ENCODE measurements at regions not wholly inside any gene's neighbourhood (a gene's known extent, or its start where the extent isn't known, plus 50 kb on each side); places are given as distances from the start of the nearest gene placed in this dataset.

- H3K4me1 Mint-ChIP-seq (ENCODE audit: low read depth): peaks cover 15% of the 10 kb centered on the region
- DNase-seq (no peak), ATAC-seq (no peak)
- H3K4me3 Mint-ChIP-seq: no peak overlapping the region
- H3K9me3 Mint-ChIP-seq: no peaks in the 10 kb centered on the region
- no peaks in the 10 kb centered on the region for H3K27me3 Mint-ChIP-seq (ENCODE audit: low read depth)
- no peaks in the 10 kb centered on the region for H3K36me3 Mint-ChIP-seq (ENCODE audit: insufficient read depth)
These were observed 317.6 kb upstream of the TGFBR2 start for GRCh38 chr3:30288830-30289229.

- Mint-ChIP-seq H3K4me3 (no peak overlapping the region), H3K36me3 (ENCODE audit: insufficient read depth) (no peaks in the 10 kb centered on the region), H3K4me1 (ENCODE audit: low read depth) (peaks cover 15% of the 10 kb centered on the region), H3K9me3 (no peaks in the 10 kb centered on the region), H3K27me3 (ENCODE audit: low read depth) (no peaks in the 10 kb centered on the region)
- ATAC-seq (no peak), DNase-seq (no peak)
These were observed 317.1 kb upstream of the TGFBR2 start for GRCh38 chr3:30289324-30289723.

GRCh38 chr3:30289766-30290165, 316.6 kb upstream of the TGFBR2 start:
- ATAC-seq (no peak), DNase-seq (no peak)
- Mint-ChIP-seq H3K36me3 (ENCODE audit: insufficient read depth) (no peaks in the 10 kb centered on the region), H3K9me3 (no peaks in the 10 kb centered on the region), H3K4me3 (no peak overlapping the region), H3K4me1 (ENCODE audit: low read depth) (peaks cover 15% of the 10 kb centered on the region), H3K27me3 (ENCODE audit: low read depth) (no peaks in the 10 kb centered on the region)

- Mint-ChIP-seq H3K4me1 (ENCODE audit: low read depth) (peaks cover 15% of the 10 kb centered on the region), H3K4me3 (no peak overlapping the region), H3K9me3 (no peaks in the 10 kb centered on the region), H3K36me3 (ENCODE audit: insufficient read depth) (no peaks in the 10 kb centered on the region), H3K27me3 (ENCODE audit: low read depth) (no peaks in the 10 kb centered on the region)
- DNase-seq (no peak), ATAC-seq (no peak)
These were observed 315.9 kb upstream of the TGFBR2 start for GRCh38 chr3:30290479-30290878.

GRCh38 chr3:30292192-30292893, 314.1 kb upstream of the TGFBR2 start:
- no peak for ATAC-seq
- Mint-ChIP-seq H3K4me1 (ENCODE audit: low read depth) (peaks cover 11% of the 10 kb centered on the region), H3K4me3 (no peak overlapping the region), H3K27me3 (ENCODE audit: low read depth) (no peaks in the 10 kb centered on the region), H3K36me3 (ENCODE audit: insufficient read depth) (no peaks in the 10 kb centered on the region), H3K9me3 (no peaks in the 10 kb centered on the region)
- no peak for DNase-seq

- Mint-ChIP-seq H3K4me3 (no peak overlapping the region), H3K9me3 (no peaks in the 10 kb centered on the region), H3K4me1 (ENCODE audit: low read depth) (peaks cover 11% of the 10 kb centered on the region), H3K36me3 (ENCODE audit: insufficient read depth) (no peaks in the 10 kb centered on the region), H3K27me3 (ENCODE audit: low read depth) (no peaks in the 10 kb centered on the region)
- ATAC-seq (no peak), DNase-seq (no peak)
These were observed 312.7 kb upstream of the TGFBR2 start for GRCh38 chr3:30293621-30294240.

- Mint-ChIP-seq H3K4me3 (no peak overlapping the region), H3K9me3 (no peaks in the 10 kb centered on the region), H3K4me1 (ENCODE audit: low read depth) (peaks cover 7% of the 10 kb centered on the region), H3K36me3 (ENCODE audit: insufficient read depth) (no peaks in the 10 kb centered on the region), H3K27me3 (ENCODE audit: low read depth) (no peaks in the 10 kb centered on the region)
- no peak for DNase-seq
- no peak for ATAC-seq
These were observed 312.1 kb upstream of the TGFBR2 start for GRCh38 chr3:30294241-30294667.

- Mint-ChIP-seq H3K4me1 (ENCODE audit: low read depth) (peaks cover 4% of the 10 kb centered on the region), H3K9me3 (no peaks in the 10 kb centered on the region), H3K36me3 (ENCODE audit: insufficient read depth) (no peaks in the 10 kb centered on the region), H3K4me3 (no peak overlapping the region), H3K27me3 (ENCODE audit: low read depth) (no peaks in the 10 kb centered on the region)
- DNase-seq (no peak), ATAC-seq (no peak)
These were observed 309.3 kb upstream of the TGFBR2 start for GRCh38 chr3:30297112-30297511.

GRCh38 chr3:30299674-30300385, 306.6 kb upstream of the TGFBR2 start:
- peaks cover 2% of the 10 kb centered on the region for H3K36me3 Mint-ChIP-seq (ENCODE audit: insufficient read depth)
- peaks cover 4% of the 10 kb centered on the region for H3K4me1 Mint-ChIP-seq (ENCODE audit: low read depth)
- DNase-seq (no peak), ATAC-seq (no peak)
- no peak overlapping the region for H3K4me3 Mint-ChIP-seq
- peaks cover 4% of the 10 kb centered on the region for H3K9me3 Mint-ChIP-seq
- H3K27me3 Mint-ChIP-seq (ENCODE audit: low read depth): no peaks in the 10 kb centered on the region

- peaks cover 4% of the 10 kb centered on the region for H3K4me1 Mint-ChIP-seq (ENCODE audit: low read depth)
These were observed 305.6 kb upstream of the TGFBR2 start for GRCh38 chr3:30300809-30301208.

GRCh38 chr3:30302027-30302426, 304.4 kb upstream of the TGFBR2 start:
- H3K4me1 Mint-ChIP-seq (ENCODE audit: low read depth): peaks cover 4% of the 10 kb centered on the region
- no peak for DNase-seq
- peaks cover 12% of the 10 kb centered on the region for H3K9me3 Mint-ChIP-seq
- no peak overlapping the region for H3K4me3 Mint-ChIP-seq
- H3K27me3 Mint-ChIP-seq (ENCODE audit: low read depth): no peaks in the 10 kb centered on the region
- peak; percentile 51 to 73 for ATAC-seq
- peaks cover 2% of the 10 kb centered on the region for H3K36me3 Mint-ChIP-seq (ENCODE audit: insufficient read depth)

More at GRCh38 chr3:30300809-30301208, 305.6 kb upstream of the TGFBR2 start:
- no peak for ATAC-seq
- H3K4me3 Mint-ChIP-seq: no peak overlapping the region
- H3K27me3 Mint-ChIP-seq (ENCODE audit: low read depth): no peaks in the 10 kb centered on the region
- peaks cover 4% of the 10 kb centered on the region for H3K9me3 Mint-ChIP-seq
- DNase-seq: no peak
- H3K36me3 Mint-ChIP-seq (ENCODE audit: insufficient read depth): peaks cover 2% of the 10 kb centered on the region

GRCh38 chr3:30303770-30304169, 302.6 kb upstream of the TGFBR2 start:
- H3K4me1 Mint-ChIP-seq (ENCODE audit: low read depth): peaks cover 4% of the 10 kb centered on the region
- no peak overlapping the region for H3K4me3 Mint-ChIP-seq
- peaks cover 2% of the 10 kb centered on the region for H3K36me3 Mint-ChIP-seq (ENCODE audit: insufficient read depth)
- ATAC-seq: no peak
- peaks cover 12% of the 10 kb centered on the region for H3K9me3 Mint-ChIP-seq
- no peak for DNase-seq
- H3K27me3 Mint-ChIP-seq (ENCODE audit: low read depth): no peaks in the 10 kb centered on the region

- Mint-ChIP-seq H3K4me3 (no peak overlapping the region), H3K4me1 (ENCODE audit: low read depth) (peaks cover 2% of the 10 kb centered on the region), H3K36me3 (ENCODE audit: insufficient read depth) (peaks cover 2% of the 10 kb centered on the region), H3K27me3 (ENCODE audit: low read depth) (no peaks in the 10 kb centered on the region), H3K9me3 (peaks cover 12% of the 10 kb centered on the region)
- ATAC-seq (no peak), DNase-seq (no peak)
These were observed 301.4 kb upstream of the TGFBR2 start for GRCh38 chr3:30305021-30305420.

GRCh38 chr3:30306896-30307295, 299.5 kb upstream of the TGFBR2 start:
- DNase-seq (no peak), ATAC-seq (no peak)
- peaks cover 2% of the 10 kb centered on the region for H3K36me3 Mint-ChIP-seq (ENCODE audit: insufficient read depth)
- H3K4me3 Mint-ChIP-seq: no peak overlapping the region
- H3K9me3 Mint-ChIP-seq: peaks cover 12% of the 10 kb centered on the region
- no peaks in the 10 kb centered on the region for H3K4me1 Mint-ChIP-seq (ENCODE audit: low read depth)
- no peaks in the 10 kb centered on the region for H3K27me3 Mint-ChIP-seq (ENCODE audit: low read depth)

Data from activated T-cell treated with anti-CD3 and anti-CD28 coated beads, Interleukin-2, amount 50 U/mL, for 4 hours (primary cell).